Activated T-cell treated with anti-CD3 and anti-CD28 coated beads, Interleukin-2, amount 50 U/mL, for 48 hours (primary cell): ENCODE measurements at regions not wholly inside any gene's neighbourhood (a gene's known extent, or its start where the extent isn't known, plus 50 kb on each side); places are given as distances from the start of the nearest gene placed in this dataset.
"Not testable (repeated sequence)": the region's sequence is repeated elsewhere in the genome, so short reads cannot be mapped to it uniquely, and the experiment has no call there.

Experiments
- DNase-seq, 2 experiments: peaks; one replicate each; pipeline ENCODE4 v3.0.0-alpha.2; 2020

DNA sequence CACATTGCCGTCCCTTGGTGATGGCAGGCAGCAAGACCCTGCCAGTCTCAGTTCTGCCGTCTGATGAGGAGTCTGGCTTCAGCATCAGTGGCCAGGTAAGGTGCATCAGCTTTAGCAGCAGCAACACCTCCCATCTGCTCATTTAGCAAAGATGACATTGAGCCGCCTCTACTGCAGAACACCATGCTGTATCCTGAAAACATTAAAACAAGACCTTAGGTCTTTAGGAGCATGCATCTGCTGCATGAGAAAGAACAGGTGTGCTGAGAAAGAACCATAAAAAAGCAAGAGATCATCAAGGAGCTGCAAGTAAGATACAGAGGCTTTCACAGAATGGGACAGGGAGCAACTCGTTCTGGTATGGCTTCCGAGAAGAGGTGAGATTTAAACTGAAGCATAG, 87.5 kb downstream of the SCN11A start:
- DNase-seq, result no peak

DNA sequence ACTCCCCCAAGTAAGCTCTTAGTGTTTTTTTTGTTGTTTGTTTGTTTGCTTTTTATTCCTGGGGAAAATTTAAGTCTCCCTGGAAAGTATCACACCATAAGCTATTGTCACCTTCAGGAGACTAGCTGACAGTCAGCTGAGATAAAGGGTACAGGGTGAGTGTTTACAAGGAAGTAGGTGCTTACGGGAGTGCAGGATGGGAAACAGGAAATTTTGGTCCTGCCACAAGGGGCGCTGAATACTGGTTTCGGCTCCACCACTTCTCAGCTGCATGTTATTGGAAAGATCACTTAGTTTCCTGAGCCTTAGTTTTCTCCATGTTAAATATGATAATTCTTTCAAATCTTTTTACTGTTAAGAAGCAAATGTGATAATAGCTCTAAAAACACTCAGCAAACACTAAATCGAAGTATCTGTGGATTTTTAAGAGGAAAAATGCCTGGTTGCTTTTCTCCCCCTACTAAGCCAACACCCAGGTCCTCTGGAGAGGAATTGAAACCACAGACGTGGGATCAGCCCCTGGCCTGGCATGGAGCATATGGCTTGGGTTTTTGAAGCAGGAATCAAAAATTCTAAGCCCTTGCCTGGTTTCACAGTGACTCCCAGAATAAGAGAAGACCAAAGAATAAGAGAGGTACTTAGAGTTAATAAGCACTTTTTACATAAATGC, 90.7 kb downstream of the SCN11A start:
- peak; percentile 27 to 40 for DNase-seq

DNA sequence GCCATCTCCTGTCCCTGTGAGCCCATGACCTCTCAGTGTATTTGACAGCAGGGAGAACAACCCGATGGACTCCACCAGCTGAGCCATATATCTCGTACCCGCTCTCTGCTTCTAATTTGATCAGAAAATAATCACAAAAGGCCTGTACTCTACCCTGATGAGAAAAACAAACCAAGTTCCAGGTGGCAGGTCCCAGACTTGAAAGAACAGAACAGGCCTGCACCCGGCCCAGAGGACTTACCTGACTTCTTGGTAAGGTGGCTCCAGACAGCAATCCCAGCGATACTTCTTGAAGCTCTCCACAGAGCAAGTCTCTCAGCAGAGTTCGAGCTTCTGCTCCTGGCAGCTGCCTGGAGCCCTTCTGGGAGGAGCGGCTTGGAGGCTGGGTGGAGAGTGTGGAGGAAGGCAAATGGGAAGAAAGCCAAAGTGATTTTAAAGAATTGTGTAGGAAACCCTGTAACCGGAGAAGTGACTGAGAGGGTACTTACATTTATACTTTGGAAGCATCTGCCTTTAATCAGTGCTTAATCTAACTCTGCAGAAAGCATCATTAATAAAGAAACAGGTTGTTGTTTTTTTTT, 91.6 kb downstream of the SCN11A start:
- DNase-seq, result no peak

DNA sequence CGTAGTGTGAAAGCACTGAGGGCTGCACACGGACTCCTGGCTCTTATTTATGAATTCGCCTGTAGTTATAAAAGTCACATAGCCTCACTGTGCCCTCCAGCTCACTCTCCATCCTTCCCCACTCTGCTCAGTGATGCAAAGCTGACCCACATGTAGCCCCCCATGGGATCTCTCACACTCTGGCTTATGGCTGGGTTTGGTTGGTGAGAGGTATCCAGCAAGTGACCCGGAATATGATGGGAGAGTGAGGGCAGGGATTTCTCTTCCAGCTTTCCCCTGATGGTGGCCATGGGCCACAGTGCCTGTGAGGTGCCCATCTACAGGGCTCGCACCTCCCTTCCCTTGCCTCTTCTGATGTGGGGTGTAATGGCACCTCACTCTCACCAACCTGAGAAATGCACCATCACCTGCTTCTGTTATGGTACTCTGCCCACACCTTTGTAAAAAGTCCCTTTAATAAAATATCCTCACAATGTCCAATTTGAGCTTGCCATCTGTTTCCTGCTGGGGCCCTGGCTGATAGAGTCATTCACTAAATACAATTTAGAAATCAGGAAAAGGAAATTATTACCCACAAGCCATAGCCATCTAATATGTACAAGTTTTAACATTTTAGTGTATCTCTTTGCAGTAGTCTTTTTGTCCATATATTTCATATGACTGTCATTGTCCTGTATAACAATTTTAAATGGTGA, 93.6 kb downstream of the SCN11A start:
- DNase-seq, result no peak

DNA sequence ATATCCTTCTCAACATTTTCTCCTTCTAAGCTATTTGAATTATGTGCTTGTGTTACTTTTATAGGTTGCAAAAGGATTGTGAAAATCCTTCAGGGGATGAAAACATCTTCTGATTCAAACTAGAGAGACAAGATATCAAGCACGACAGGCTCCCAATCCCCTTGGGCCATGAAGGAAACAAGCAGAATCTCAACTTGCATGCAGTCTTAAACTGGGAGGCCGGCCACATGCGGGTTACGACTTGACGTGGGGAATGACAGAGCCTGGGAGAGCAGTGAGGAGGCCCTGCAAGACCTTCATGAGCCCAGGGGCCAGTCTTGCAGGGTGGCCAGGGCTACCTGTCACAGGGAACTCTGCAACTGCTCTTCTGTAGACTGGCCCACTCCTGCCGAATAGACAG, 94.4 kb downstream of the SCN11A start:
- DNase-seq, result no peak

DNA sequence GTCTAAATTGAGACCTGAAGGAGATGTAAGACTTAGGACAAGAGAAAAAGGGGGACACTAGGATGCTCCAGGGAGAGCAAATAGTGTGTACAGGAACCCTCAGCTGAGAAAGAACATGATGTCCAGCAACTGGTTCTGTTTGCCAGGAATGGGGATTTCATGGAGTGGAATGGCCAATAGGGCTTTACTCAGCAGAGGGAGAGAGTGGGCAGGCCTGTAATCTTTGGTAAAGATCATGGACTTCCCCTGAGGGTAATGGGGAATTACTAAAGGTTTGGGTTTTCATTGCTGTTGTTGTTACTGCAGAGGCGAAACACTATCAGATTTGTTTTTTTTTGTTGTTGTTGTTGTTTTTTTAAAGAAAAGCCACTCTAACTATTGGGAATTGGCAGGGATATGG, 99.0 kb downstream of the SCN11A start:
- DNase-seq, result no peak

DNA sequence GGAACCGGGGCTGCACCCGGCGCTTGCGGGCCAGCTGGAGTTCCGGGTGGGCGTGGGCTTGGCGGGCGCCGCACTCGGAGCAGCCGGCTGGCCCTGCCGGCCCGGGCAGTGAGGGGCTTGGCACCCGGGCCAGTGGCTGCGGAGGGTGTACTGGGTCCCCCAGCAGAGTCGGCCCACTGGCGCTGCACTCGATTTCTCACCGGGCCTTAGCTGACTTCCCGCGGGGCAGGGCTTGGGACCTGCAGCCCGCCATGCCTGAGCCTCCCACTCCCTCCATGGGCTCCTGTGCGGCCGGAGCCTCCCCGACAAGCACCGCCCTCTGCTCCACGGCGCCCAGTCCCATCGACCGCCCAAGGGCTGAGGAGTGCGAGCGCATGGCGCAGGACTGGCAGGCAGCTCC, 100.6 kb downstream of the SCN11A start:
- not testable (repeated sequence) for DNase-seq

DNA sequence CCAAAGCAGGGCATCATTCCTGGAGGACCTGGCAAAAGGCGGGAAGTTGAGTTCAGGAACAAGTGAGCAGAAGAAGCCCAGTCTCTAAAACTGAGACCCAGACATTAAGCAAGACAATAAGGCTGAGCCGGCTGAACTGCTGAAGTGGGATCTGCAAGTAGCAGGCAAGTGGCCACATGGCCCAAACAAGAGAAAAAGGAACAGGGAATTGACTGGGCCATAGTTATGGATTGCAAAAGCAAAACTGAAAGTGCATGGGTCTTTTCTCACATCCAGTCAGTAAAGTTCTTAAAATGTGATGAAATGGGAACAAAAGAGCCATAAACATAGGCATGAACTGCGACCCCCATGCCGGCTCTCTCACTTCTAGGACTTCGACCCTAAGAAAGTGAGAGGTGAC, 101.2 kb downstream of the SCN11A start:
- DNase-seq, result no peak

DNA sequence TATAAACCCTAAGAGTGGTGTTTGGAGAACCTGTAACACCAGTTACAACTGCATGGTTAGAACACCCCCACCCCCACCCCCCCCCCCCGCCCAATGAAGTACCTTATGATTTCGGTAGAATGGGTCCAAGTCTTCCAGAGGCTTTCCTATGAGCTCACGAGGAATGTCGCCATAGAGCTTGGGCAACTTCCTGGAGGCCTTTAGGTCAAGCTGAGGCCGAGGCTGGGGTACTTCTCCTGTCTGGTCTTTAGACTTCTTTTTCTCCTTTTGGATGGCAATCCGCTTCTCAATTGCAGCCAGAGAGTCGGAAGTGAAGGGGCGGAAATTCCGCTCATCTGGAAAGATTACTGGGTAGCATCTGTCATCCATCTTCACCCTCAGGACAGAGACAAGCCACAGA, 101.8 kb downstream of the SCN11A start:
- DNase-seq, result no peak

DNA sequence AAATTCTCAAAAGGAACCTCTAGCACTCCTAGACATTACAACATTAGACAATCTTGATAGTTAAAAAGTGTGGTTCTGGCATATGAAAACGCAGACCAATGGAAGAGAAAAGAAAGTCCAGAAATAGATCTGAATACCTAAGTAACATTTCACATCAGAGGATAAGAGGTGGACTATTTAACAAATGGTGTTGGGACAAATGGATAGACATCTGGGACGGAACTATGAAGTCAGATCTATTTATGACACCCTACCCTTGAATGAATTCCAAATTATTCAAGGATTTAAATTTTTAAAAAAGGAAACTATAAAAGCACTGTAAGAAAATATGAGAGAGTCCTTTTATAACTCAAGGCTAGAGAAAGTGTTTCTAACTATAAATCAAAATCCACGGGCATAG, 111.3 kb downstream of the SCN11A start:
- DNase-seq, result no peak

DNA sequence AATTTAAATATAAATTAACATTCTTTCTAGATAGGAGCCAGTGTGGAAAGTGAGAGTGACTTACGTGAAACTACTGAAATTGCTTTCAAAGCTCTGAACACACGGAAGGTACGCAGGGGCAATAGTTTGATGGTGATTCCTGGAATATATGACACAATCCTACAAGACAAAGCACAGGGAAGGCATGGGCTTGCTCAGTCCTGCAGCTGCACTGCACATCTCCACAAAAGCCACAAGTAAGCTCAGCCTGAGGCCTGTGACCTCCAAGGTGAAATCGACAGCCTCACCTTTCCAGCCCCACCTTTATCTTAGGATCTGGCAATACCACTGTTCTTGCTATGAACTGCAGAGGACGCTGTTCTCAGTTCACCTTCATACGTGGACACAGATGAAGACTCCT, 109.3 kb upstream of the SCN10A start:
- no peak for DNase-seq

DNA sequence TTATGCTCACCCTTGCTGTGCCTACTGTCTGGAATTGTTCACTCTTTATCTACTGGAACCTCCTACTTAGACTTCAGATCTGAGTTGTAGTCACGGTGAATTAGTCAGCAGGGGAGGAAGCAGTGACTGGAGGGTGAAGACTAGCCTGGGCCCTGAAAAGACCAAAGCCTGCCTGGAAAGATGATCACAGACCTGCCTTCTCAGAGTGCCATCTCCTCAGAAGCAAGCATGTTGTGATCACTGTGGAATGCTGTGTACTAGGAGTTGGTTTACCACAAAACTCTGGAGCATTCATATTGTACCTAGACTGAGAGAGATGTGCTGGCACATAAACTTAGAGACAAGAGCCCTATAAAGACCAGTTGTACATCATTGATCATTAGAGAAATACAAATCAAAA, 100.7 kb upstream of the SCN10A start:
- DNase-seq, result no peak

DNA sequence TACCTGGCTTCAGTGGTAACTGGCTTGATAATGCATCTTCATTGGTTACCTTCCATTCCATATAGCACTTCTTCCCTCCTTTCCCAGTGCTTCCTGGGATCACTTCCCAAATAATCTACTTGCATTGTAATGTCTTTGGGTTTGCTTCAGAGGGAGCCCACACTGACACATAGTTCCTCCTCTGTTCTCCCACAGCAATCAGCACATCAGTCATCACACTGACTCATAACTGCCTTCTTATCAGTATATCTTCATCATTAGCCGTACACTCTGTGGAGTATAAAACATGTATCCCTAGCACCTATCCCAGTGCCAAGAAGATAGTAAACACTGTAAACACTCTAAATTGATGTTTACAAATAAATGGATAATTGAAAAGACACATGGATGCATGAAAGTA, 91.4 kb upstream of the SCN10A start:
- DNase-seq, result no peak

DNA sequence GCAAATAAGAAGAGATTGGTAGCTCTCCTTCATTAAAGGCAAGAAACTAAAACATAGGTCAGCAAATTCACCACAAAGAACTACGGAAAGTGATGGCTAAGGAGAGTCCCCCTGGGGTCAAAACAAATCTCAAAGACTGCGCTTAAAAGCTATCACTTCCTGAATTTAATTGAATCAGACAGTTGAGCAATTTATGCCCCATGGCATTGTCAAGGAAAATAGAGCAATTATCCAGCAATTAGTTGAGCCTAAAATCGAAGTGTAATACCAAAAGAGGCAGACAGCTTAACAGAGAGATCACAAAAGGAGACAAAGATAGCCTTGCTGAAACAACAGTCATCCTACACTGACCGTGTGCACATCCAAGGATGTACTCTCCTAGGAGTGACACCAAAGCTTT, 74.4 kb upstream of the SCN10A start:
- DNase-seq, result no peak

DNA sequence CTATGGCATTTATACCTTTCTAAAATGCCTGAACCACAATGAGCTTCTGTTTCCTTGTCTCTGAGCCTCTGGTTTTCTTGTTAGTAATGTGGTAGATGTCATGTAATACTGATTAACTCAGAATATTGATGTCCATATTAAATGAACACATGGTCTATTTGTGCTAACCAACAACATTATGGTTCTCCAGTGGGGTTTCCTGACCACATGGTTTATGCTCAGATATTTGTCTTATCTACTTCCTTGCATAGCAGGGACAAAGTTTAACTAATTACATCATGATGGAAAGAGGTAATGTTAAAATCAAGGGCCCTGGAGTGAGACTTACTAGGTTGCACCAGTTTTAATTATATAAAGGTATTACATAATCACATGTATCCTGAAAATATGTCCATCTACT, 62.6 kb upstream of the SCN10A start:
- DNase-seq, result no peak
